ENCODE measurements at regions not wholly inside any gene's neighbourhood (a gene's known extent, or its start where the extent isn't known, plus 50 kb on each side); places are given as distances from the start of the nearest gene placed in this dataset.
"Not testable (repeated sequence)": the region's sequence is repeated elsewhere in the genome, so short reads cannot be mapped to it uniquely, and the experiment has no call there.

DNA sequence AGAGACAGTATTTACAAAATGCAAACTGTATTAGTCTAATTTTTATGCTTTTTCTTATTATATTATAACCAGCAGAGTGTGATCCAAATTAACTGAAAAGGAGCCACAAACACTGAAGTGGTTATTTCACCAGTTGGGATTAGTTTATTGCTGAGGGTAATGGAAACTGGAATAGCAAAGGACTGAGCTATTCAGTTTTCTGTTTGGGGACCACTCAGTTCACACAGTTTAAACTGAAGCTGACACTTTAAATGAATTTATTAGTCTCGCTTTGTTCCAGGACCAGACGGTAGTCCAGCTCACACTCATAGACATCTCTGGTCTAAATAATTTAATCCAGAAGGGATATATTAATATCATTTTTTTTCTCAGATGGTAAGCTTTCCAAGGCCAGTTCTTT, 410.7 kb downstream of the LTN1 start:
- DNase-seq, result no peak

DNA sequence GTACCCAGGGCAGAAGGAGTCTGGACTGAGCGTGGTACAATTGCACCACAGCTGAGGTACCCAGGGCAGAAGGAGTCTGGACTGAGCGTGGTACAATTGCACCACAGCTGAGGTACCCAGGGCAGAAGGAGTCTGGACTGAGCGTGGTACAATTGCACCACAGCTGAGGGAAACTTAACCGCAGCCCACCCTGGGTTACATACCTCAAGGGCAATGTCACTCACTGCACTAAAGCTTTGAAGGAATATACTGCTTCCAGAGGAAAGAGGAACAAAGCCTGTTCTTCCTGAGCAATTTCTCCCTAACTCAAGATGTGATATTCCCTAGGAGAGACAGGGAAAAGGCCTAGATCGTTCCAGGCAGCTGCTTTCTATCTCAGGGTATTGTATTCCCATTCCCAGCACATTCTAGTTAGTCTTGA, 411.4 kb downstream of the LTN1 start:
- DNase-seq, result not testable (repeated sequence)

DNA sequence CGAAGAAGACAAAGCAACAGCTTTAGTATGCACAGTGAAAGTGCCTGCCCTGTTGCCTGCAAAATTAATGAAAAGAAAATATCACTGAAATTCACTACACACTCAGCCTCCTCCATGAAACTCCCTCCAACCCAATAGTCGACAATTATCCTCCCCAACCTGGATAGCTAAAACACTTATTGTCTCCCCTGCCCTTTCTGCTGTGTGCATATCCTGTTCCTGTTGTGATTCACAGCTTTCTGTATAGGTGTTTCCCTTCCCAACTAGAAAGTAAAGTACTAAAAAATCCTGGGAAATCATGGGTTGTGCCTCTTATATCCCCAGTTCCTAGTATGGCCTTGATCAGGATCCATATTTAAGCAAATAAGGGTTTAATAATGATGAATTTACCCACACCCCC, 412.1 kb downstream of the LTN1 start:
- no peak for DNase-seq

DNA sequence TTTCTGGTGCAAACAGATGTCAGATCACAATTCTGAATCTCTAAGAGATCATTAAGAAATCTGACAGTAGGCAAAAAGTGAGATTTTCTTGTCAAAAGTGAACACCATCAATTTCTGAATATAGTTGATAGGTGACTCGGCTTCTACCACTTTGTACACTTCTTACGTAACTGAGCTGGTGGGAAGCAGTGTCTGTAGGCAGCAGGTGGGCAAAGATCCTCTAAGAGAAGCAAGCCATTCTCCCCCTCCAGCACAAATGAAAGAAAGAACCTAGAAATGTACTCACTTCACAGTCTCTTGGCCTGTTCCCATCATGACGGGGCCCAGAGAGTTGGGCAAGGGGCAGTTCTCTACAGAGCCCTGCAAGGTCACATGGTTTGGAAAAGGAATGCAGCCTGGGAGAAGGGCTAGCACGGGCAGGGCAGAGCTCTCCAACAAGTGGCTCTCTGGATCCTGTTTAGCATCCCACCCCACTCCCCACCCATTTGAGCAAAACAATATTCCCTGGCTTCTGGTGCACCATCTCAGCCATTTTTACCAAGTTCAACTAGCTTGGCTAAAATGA, 412.6 kb downstream of the LTN1 start:
- DNase-seq, result no peak

DNA sequence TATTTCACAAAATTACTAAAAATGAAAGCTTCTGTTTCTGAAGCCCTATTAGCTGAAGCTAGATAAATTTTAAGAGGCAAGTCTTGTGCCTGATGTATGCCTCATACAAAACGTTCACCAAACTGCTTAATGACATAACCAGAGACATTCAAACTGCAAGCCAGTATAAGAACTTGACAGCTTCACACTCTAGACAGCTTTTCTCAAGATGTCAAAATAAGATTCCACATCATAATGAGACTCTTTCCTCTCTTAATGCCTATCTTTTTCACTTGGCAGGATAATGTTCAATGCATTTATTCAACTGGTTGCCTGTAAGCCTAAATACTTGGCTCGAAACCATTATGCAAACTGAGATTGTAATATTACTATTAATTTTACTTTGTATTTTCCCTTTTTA, 424.0 kb downstream of the LTN1 start:
- DNase-seq, result no peak

DNA sequence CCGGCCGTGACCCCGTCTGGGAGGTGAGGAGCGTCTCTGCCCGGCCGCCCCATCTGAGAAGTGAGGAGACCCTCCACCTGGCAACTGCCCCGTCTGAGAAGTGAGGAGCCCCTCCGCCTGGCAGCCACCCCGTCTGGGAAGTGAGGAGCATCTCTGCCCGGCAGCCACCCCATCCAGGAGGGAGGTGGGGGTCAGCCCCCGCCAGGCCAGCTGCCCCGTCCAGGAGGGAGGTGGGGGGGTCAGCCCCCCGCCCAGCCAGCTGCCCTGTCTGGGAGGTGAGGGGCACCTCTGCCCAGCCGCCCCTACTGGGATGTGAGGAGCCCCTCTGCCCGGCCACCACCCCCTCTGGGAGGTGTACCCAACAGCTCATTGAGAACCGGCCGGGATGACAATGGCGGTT, 428.7 kb downstream of the LTN1 start:
- not testable (repeated sequence) for DNase-seq

DNA sequence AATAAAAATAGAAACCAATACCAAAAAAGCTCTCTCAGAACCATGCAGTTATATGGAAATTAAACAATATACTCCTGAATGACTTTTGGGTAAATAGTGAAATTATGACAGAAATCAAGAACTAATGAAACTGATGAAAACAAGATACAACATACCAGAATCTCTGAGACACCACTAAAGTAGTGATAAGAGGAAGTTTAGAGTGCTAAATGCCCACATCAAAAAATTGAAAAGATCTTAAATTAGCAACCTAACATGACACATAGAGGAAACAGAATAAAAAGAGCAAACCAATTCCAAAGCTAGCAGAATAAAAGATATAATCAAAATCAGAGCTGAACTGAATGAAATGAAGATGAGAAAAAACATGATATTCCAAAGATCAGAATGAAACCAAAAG, 430.9 kb downstream of the LTN1 start:
- DNase-seq, result no peak

DNA sequence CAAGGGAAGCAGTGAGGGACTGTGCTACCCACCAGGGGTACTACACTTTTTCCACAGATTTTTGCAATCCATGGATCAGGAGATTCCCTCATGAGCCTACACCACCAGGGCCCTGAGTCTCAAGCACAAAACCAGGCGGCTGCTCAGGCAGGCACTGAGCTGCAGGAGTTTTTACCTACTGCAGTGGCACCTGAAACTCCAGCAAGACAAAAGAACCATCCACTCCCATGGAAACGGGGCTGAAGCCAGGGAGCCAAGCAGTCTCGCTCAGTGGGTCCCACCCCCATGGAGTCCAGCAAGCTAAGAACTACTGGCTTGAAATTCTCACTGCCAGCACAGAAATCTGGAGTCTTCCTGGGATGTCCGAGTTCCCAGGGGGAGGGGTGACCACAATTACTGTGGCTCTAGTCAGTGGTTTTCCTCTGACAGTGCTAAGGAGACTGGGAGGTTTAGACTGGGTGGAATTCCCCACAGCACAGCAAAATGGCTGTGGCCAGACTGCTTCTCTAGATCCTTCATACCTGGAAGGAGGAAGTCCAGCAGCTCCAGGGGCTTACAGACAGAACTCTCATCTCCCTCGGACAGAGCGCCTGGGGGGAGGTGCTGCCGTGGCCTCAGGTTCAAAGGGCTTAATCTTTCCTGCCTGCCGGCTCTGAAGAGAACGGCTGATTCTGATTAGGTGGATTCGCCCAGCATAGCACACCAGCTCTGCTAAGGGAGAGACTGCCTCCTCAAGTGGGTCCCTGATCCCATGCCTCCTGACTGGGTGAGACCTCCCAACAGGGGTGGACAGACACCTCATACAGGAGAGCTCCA, 437.8 kb downstream of the LTN1 start:
- DNase-seq, result no peak

DNA sequence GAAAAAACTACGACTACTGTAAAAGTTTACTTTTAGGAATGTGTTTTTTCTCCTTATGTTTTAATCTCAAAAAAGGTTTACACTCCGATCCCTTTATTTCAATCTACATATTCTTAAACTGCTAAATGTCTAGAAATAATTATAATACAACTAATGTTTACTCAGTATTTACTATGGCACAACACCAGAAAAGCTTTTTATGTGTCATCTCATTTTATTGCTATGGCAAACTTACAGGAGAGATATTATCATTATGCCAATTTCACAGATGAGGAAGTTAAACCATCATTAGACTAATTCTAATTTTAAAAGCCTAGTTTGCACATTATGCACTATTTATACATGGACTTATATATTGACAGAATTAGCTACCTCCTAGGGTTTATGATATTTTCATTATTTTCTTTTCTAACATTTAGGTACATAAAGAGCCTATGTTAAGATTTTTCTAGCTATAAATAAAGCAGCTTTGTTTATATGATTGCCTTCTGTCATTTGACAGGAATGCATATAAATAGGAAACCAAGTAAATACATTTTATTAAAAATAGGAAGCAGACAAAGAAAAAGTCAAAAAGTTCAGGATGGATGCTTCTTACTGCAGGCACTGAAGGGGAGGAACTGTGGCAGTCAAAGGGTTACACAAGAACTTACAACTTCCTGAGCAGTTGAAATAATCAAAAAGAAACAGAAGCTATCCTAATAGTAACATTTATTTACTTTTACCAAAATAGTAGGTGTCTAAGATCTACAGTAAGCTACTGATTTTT, 442.4 kb downstream of the LTN1 start:
- DNase-seq, result no peak

DNA sequence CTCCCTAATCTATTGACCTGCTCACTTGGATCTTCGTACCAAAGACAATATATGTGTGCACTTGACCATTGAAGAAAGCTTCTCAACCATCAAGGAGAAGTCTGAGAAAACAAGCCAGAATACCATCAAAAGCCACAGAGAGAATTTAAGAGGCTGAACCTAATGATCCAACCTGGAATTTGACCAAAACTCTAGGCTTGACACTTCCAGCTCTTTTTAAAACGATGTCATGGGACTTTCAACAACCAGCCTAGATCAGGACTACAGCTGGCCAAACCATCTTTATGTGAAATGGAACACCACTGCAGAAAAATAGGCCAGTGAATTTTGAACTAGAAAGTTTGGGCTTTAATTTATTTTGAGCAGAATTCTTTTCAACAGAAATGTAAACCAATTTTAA, 444.4 kb downstream of the LTN1 start:
- DNase-seq, result no peak

DNA sequence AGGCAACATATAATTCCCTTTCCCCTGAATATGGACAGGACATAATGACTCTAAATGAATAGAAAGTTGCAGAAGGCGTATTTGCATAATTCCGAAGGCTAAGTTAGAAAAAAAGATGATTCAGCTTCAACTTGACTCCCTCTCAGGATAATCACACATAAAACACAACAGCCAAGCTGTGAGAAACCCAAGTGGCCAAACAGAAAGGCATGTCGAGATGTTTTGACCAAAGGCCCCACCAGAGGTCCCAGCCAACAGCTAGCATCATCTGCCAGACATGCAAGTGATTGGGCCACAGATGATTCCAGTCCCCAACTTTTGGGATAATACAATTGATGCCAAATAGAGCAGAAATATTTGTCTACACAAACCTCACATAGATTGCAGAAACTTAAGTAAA, 444.9 kb downstream of the LTN1 start:
- no peak for DNase-seq

DNA sequence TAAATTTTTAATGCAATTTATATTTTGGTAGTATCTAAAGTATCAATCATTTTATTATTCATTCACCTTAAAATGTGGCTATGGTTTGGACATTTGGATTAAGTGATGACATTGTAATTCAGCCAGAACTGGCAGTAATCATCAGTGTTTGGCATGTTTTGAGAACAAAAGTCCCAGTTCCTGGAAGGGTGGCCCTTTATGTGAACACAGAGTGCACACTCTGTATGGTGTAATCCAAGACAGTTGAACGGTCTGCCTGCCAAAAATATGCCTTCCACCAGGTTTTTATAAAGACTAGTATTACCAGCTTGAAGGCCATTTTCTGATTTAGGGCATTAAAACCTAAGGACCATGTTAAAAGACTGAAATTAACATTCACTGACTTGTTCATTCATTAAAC, 448.7 kb downstream of the LTN1 start:
- DNase-seq, result no peak

DNA sequence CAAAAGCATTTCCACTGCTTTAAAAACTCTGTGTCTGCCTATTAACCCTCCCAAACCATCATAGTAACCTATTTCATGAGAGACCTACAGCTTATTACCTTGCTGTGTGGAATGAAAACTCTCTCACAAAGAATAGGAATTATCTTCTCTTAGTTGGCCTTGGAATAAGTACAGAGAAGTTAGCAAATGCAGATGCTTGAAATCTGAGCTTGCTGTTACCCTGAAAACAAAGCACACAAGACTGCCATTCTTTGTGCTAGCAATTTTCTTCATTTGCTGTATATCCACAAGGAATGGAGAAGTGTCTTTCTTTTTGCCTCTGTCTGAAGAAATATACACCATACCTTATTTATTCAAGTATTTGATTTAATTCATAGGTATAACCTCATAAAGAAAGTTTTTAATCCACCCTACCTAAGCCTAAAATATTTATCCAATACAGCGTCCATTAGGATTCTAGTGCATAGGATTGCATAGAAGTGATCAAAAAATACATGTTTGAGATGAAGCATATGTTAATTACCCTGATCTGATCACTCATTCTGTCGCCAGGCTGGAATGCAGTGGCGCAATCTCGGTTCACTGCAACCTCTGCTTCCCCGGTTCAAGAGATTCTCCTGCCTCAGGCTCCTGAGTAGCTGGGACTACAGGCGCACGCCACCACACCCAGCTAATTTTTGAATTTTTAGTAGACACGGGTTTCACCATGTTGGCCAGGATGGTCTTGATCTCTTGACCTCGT, 451.1 kb downstream of the LTN1 start:
- DNase-seq, result no peak

DNA sequence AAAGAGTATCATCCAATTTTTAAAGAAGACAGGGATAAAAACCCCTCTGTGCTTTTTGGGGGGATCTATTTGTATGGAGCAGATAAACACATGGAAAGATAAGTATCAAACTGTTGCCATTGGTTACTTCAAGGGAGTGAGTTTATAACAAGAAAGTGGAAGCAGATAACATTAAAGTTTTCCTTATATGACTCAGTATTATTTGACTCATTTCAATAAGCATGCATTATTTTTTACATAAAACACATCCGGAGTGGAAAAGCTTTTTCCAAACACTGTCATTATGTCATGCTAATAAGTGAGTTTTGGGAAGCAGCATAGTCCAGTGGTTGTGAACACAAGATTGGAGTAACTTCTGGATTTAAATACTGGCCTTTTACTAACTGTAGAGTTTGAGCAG, 452.2 kb downstream of the LTN1 start:
- DNase-seq, result no peak

DNA sequence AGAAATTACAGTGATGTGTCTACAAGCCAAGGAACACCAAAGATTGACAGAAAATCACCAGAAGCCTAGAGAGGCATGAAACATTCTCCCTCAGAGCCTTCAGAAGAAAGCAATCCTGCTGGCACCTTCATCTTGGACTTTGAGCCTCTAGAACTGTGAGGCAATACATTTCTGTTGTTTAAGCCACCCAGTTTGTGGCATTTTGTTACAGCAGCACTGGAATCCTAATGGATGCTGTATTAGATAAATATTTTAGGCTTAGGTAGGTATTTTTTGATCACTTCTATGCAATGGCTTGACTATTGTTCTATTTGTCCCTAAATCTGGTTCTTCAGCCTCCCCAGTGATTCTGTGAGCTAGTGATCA, 453.1 kb downstream of the LTN1 start:
- DNase-seq, result no peak

DNA sequence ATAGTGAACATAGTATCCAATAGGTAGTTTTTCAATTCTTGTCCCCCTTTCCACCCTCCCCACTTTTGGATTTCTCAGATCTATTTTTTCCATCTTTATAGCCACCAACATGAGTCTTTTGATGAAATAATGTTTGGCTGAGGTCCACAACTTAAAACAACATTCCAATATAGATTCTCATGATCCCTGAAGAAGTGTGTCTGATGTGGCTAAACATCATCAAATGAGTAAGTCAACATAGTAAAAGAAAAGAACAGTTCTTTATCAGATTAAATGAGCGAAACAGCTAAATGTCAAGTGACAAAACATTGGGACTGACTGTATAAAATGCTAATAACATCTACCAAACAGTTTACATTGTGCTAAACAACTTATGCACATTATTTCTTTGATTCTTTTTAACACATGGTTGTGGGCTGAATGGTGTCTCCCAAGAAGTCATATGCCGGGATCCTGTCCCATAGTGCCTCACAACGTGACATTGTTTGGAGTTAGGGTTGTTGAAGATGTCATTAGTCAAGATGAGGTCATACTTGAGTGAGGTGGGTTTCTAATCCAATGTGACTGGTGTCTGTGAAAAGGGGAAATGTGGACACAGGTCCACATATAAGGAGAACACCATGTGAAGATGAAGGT, 453.6 kb downstream of the LTN1 start:
- no peak for DNase-seq

DNA sequence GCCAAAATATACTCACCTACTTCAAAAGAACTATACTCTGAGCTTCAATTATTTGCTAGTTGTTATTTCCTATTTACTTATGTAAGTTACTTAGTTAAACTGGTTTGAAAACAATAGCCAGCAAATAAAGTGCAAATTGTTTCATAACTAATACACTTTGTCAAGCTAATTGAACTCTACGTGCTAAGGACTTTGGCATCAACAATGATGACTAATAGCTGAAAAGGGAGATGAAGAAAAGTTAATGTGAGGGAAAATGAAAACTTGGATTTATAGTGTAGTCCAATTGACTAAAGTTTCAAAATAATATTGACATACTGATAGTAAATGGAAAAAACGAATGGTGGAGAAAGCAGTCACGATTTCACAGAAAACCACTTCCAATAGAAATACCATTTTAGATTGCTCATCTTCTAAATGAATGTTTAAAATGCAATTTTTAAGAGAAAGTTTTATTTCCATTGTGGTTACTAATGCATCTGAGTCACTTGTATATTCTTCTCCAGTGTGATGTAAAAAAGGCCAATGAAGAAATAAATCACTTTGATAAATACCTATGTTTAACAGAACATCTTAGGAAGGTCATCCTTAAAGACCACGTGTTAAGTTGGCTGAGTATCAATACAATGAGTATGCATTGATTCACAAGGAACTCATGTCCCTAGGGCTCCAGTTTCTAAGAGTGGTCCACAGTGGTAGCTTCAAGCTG, 455.2 kb downstream of the LTN1 start:
- DNase-seq, result no peak

DNA sequence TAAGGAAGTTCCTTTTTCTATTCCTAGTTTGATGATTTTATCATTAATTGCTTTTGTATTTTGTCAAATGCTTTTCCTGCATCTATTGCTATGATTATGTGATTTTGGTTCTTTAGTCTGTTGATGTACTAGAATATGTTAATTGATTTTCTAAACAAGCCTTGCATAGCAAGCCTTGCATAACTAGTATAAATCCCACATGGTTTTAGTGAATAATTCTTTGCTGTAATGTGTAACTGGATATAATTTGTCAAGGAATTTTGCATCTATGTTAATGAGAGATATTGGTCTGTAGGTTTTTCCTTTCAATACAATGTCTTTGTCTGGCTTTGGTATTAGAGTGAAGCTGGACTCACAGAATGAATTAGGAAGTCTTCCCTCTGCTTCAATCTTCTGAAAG, 460.2 kb downstream of the LTN1 start:
- DNase-seq, result no peak

DNA sequence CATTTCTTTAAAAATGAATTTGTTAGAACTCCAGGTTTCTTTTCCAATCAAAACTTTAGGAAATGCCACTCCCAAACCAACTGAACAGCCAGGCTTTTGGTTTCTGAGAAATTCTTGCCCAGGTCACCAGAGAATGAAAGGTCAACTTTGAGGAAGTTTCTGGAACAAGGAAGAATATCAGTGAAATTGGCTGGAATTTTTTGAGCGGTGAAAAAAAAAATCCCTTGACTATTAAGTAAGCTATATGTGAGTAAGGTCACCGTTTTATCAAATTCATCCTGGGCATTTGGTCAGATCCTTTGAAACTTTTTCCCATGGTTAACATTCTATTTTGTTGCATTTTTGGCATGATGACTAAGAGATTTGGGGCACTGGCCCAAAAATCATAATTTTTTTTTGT, 469.3 kb downstream of the LTN1 start:
- no peak for DNase-seq

DNA sequence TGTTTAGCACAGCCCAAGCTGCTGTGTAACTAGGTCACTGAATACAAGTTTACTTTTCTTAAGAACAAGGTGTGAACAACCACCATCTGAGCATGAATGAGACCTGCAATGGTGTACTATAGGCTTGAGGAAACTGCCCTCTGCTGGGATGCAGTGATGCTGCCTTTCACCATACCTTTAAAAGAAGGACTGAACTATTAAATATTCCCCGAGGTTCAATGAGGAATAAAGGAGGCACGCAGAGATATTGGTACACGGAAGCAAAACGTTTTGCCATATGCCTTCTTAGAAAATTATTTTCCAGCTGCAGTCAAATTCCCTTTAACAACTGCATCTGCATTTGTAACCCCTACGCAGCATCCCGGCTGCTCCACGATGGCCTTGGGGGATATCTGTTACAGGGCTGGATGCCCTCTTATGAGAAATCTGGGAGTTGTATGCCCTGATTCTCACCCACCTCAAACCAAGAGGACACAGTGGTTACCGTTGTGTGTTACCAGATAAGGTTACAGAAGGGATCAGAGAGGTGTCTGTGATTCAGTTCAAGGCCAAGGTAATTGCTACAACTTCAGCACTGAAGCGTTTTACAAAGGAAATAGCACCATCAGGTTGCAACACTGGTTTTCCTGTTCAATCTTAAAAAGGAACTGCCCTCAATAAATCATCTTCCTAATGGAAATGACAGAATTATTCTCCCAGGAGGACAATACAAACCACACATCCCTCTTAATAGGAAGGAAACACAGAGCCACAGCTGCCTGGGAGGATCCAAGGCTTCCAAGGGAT, 470.5 kb downstream of the LTN1 start:
- DNase-seq, result peak; percentile 23 to 28

DNA sequence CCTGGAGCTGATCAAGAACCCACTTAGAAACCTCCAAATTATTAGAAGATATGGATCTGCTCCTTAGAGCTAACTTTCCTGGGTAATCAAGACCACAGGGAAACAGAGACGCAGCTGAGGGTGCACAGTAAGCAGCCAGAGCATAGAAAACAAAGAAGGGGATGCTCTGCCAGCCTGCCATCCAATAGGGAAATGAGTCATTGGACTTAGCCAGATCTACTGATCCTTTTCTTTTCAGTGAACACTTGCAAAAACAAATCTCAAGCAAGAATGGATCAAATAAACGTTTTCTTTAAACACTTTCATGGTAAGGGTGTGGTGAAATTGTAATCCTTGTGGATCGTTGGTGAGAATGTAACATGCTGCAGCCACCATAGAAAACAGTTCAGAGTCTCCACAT, 474.0 kb downstream of the LTN1 start:
- no peak for DNase-seq

Measured in SHP77 (cell line).